ENCODE measurements at regions not wholly inside any gene's neighbourhood (a gene's known extent, or its start where the extent isn't known, plus 50 kb on each side); places are given as distances from the start of the nearest gene placed in this dataset.
"Not testable (repeated sequence)": the region's sequence is repeated elsewhere in the genome, so short reads cannot be mapped to it uniquely, and the experiment has no call there.

DNA sequence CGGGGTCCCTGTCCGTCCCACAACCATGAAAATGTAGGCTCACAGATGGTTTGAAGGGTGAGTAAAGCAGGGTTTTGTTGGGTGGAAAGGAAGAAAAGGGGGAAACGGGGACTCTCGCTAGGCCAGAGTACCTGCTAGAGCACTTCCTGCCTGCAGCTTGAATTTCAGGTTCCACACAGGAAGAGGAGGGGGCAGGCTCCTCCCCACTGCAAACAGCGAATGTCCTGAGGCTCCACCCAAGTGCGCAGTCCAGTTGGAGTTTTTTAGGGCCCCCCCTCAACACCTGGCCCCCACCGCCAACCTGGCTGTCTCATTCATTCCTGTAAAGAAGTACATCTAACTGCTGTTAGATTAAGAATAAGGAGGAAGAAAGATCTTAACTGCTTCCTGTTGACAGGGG lies 414.7 kb downstream of the SH2D4B start:
- 75% methylated on average over 6 of the region's 7 CpGs for WGBS
- Histone ChIP-seq H3K4me1 (no peaks in the 10 kb centered on the region), H3K27ac (no peak overlapping the region), H3K27me3 (no peaks in the 10 kb centered on the region), H3K36me3 (no peaks in the 10 kb centered on the region), H3K4me3 (no peak overlapping the region), H3K9me3 (no peaks in the 10 kb centered on the region)
- DNase-seq (ENCODE audit: low spot score in 2 of 2), result no peak
- no peak for TF ChIP-seq EP300 (IDR thresholded peaks at IDR 0.05)
- no peak for TF ChIP-seq CTCF (IDR thresholded peaks at IDR 0.05)
- TF ChIP-seq POLR2AphosphoS5 (IDR thresholded peaks at IDR 0.05), result no peak
- no peak for TF ChIP-seq POLR2A (IDR thresholded peaks at IDR 0.05)

- DNase-seq (ENCODE audit: low spot score in 2 of 2), result no peak
- H3K4me3 ChIP-seq, result no peak overlapping the region
- WGBS, result 75% methylated on average over 4 of the region's 4 CpGs
- no peaks in the 10 kb centered on the region for H3K9me3 ChIP-seq
- no peak for TF ChIP-seq POLR2AphosphoS5 (IDR thresholded peaks at IDR 0.05)
- TF ChIP-seq EP300 (IDR thresholded peaks at IDR 0.05), result no peak
- TF ChIP-seq POLR2A (IDR thresholded peaks at IDR 0.05), result no peak
- TF ChIP-seq CTCF (IDR thresholded peaks at IDR 0.05), result no peak
- no peak overlapping the region for H3K27ac ChIP-seq
- H3K4me1 ChIP-seq, result no peaks in the 10 kb centered on the region
- no peaks in the 10 kb centered on the region for H3K36me3 ChIP-seq
- no peaks in the 10 kb centered on the region for H3K27me3 ChIP-seq
These were observed 419.5 kb downstream of the SH2D4B start for GRCh38 chr10:80957161-80957560.

DNA sequence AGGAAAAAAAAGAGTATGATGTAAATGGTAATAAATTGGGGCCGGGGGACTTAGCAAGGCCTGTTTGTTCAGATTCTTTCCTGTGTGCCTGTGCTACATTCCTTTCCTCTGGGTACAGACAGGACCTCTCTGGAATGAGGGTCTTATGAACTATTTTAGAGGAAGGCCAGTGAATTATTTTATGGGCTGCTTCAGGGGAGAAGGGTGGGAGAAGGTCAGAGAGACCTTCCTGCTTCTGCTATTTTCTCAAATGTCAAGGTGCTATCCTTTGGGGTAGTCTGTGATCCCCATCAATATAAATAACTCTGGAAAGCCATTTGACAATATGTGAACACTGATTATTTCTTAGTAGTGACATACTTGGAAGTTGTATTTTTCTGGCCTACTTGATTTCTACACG lies 426.5 kb downstream of the SH2D4B start:
- Histone ChIP-seq H3K9me3 (no peaks in the 10 kb centered on the region), H3K4me3 (no peak overlapping the region), H3K27me3 (no peaks in the 10 kb centered on the region), H3K36me3 (no peaks in the 10 kb centered on the region), H3K4me1 (no peaks in the 10 kb centered on the region), H3K27ac (no peak overlapping the region)
- no peak for DNase-seq (ENCODE audit: low spot score in 2 of 2)
- WGBS, result 65% methylated on average over 2 of the region's 2 CpGs
- TF ChIP-seq POLR2AphosphoS5 (IDR thresholded peaks at IDR 0.05) (no peak), EP300 (IDR thresholded peaks at IDR 0.05) (no peak), POLR2A (IDR thresholded peaks at IDR 0.05) (no peak), CTCF (IDR thresholded peaks at IDR 0.05) (no peak)

- TF ChIP-seq EP300 (IDR thresholded peaks at IDR 0.05) (no peak), POLR2AphosphoS5 (IDR thresholded peaks at IDR 0.05) (no peak), CTCF (IDR thresholded peaks at IDR 0.05) (no peak), POLR2A (IDR thresholded peaks at IDR 0.05) (no peak)
These were observed 427.4 kb downstream of the SH2D4B start for GRCh38 chr10:80964955-80965614.

GRCh38 chr10:80966326-80966986 lies 428.8 kb downstream of the SH2D4B start:
- Histone ChIP-seq H3K36me3 (no peaks in the 10 kb centered on the region), H3K4me1 (no peaks in the 10 kb centered on the region), H3K27me3 (no peaks in the 10 kb centered on the region), H3K4me3 (no peak overlapping the region), H3K9me3 (no peaks in the 10 kb centered on the region), H3K27ac (no peak overlapping the region)
- TF ChIP-seq EP300 (IDR thresholded peaks at IDR 0.05), result no peak
- TF ChIP-seq POLR2A (IDR thresholded peaks at IDR 0.05), result no peak
- no peak for TF ChIP-seq POLR2AphosphoS5 (IDR thresholded peaks at IDR 0.05)
- no peak for TF ChIP-seq CTCF (IDR thresholded peaks at IDR 0.05)
- WGBS, result 24% methylated on average over 3 of the region's 3 CpGs
- no peak for DNase-seq (ENCODE audit: low spot score in 2 of 2)

More at GRCh38 chr10:80964955-80965614, 427.4 kb downstream of the SH2D4B start:
- Histone ChIP-seq H3K9me3 (no peaks in the 10 kb centered on the region), H3K4me3 (no peak overlapping the region), H3K4me1 (no peaks in the 10 kb centered on the region), H3K27ac (no peak overlapping the region), H3K36me3 (no peaks in the 10 kb centered on the region), H3K27me3 (no peaks in the 10 kb centered on the region)
- no peak for DNase-seq (ENCODE audit: low spot score in 2 of 2)
- 67% methylated on average over 3 of the region's 3 CpGs for WGBS

DNA sequence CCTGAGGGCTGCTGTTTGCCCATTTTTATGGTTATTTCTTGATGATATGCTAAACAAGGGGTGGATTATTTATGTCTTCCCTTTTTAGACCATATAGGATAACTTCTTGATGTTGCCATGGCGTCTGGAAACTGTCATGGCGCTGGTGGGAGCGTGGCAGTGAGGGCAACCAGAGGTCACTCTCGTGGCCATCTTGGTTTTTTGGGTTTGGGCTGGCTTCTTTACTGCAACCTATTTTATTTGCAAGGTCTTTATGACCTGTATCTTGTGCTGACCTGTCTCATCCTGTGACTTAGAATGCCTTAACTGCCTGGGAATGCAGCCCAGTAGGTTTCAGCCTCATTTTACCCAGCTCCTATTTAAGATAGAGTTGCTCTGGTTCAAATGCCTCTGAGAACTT lies 429.7 kb downstream of the SH2D4B start:
- not testable (repeated sequence) for H3K4me1 ChIP-seq; H3K4me3 ChIP-seq; H3K27ac ChIP-seq; H3K36me3 ChIP-seq; H3K9me3 ChIP-seq; H3K27me3 ChIP-seq; DNase-seq (ENCODE audit: low spot score in 2 of 2)
- 83% methylated on average over 4 of the region's 4 CpGs for whole genome bisulfite sequencing
